GM23338 (cell line): ENCODE measurements at regions not wholly inside any gene's neighbourhood (a gene's known extent, or its start where the extent isn't known, plus 50 kb on each side); places are given as distances from the start of the nearest gene placed in this dataset.

Experiments used
- CREB1 ChIP-seq: fragments of 250-450 bp; sonication (Bioruptor Pico); IDR thresholded peaks from 2 replicates; pipeline ENCODE4 v1.5.0; 2020; ENCODE audit warnings: low read depth, mild to moderate bottlenecking, moderate library complexity
- CTCF ChIP-seq, 2 experiments: fragments of 200-600 bp in 1 of 2; sonication (generic) in 1 of 2; conservative IDR thresholded peaks; 2 replicates each; pipeline versions ENCODE4 v1.5.1 to v1.6.1; 2016 to 2017; ENCODE audit warnings: antibody characterized with exemption in 2 of 2, low read depth in 2 of 2, mild to moderate bottlenecking in 2 of 2, moderate library complexity in 1 of 2
- EZH2 ChIP-seq: fragments of 200-600 bp; sonication (generic); IDR thresholded peaks from one replicate; pipeline ENCODE4 v1.8.0; 2017; ENCODE audit warnings: antibody characterized with exemption, mild to moderate bottlenecking, low read depth; ENCODE audit not compliant: unreplicated experiment
- EZH2phosphoT487 ChIP-seq: fragments of 200-600 bp; sonication (generic); IDR thresholded peaks from one replicate; pipeline ENCODE4 v1.8.1; 2018; ENCODE audit warnings: antibody characterized with exemption; ENCODE audit not compliant: unreplicated experiment
- JUNB ChIP-seq: IDR thresholded peaks from one replicate; pipeline ENCODE4 v1.6.1; 2016; ENCODE audit warnings: antibody characterized with exemption; ENCODE audit not compliant: unreplicated experiment
- POLR2AphosphoS5 ChIP-seq: IDR thresholded peaks from 2 replicates; pipeline ENCODE4 v1.6.1; 2016; ENCODE audit warnings: antibody characterized with exemption, low read depth
- REST ChIP-seq: IDR thresholded peaks from one replicate; pipeline ENCODE4 v1.6.1; 2018; ENCODE audit warnings: antibody characterized with exemption; ENCODE audit not compliant: unreplicated experiment
- STAT1 ChIP-seq: IDR thresholded peaks from one replicate; pipeline ENCODE4 v1.6.1; 2016; ENCODE audit warnings: antibody characterized with exemption; ENCODE audit not compliant: unreplicated experiment
- ZNF331 ChIP-seq: fragments of 250-450 bp; sonication (Bioruptor Pico); IDR thresholded peaks from 2 replicates; pipeline ENCODE4 v1.5.0; 2020; ENCODE audit warnings: low read depth, mild to moderate bottlenecking, moderate library complexity
- ZNF462 ChIP-seq: fragments of 250-450 bp; sonication (Bioruptor Pico); IDR thresholded peaks from 2 replicates; pipeline ENCODE4 v1.5.0; 2020; ENCODE audit warnings: mild to moderate bottlenecking, moderate library complexity

GRCh38 chr20:60697252-60697651, 554.8 kb upstream of the CDH4 start:
- TF ChIP-seq EZH2 (no peak), CTCF (conservative IDR thresholded peaks at IDR 0.05; ENCODE audit: low read depth in 2 of 2) (no peak), ZNF331 (CRISPR knock-in tag) (no peak), EZH2phosphoT487 (no peak), POLR2AphosphoS5 (no peak), REST (no peak), CREB1 (CRISPR knock-in tag) (no peak), ZNF462 (CRISPR knock-in tag) (no peak), STAT1 (no peak), JUNB (no peak)
